ENCODE measurements at regions not wholly inside any gene's neighbourhood (a gene's known extent, or its start where the extent isn't known, plus 50 kb on each side); places are given as distances from the start of the nearest gene placed in this dataset.

- TF ChIP-seq JUND (IDR thresholded peaks at IDR 0.05; ENCODE audit: low read depth, low read length) (no peak), PKNOX1 (IDR thresholded peaks at IDR 0.05) (no peak), ZZZ3 (IDR thresholded peaks at IDR 0.05; ENCODE audit: control insufficient read depth, insufficient read length, low read depth) (no peak), TCF3 (IDR thresholded peaks at IDR 0.05; ENCODE audit: borderline replicate concordance, insufficient read depth, low read depth, low read length) (no peak), ATF3 (IDR thresholded peaks at IDR 0.05; ENCODE audit: borderline replicate concordance, extremely low read depth, low read depth, low read length) (no peak), MEF2A (IDR thresholded peaks at IDR 0.05; ENCODE audit: insufficient read depth, low read depth, low read length) (no peak), CHD1 (IDR thresholded peaks at IDR 0.05; ENCODE audit: low read depth, low read length) (0 out of 2 replicates have a peak, but pooled peaks have one; percentile 21), ATF7 (IDR thresholded peaks at IDR 0.05; ENCODE audit: low read depth) (no peak), RBBP5 (conservative IDR thresholded peaks at IDR 0.05) (no peak), MTA3 (IDR thresholded peaks at IDR 0.05; ENCODE audit: borderline replicate concordance, low read length) (no peak), ZBED1 (IDR thresholded peaks at IDR 0.05; ENCODE audit: borderline replicate concordance) (no peak), HDGF (IDR thresholded peaks at IDR 0.05) (no peak), BHLHE40 (IDR thresholded peaks at IDR 0.05; ENCODE audit: borderline replicate concordance in 1 of 2, low read depth in 2 of 2, low read length in 1 of 2) (peak; percentile 71 to 79), SMARCA5 (IDR thresholded peaks at IDR 0.05) (no peak), CHD2 (IDR thresholded peaks at IDR 0.05; ENCODE audit: borderline replicate concordance, low read depth, low read length) (no peak), STAT3 (IDR thresholded peaks at IDR 0.05; ENCODE audit: low read depth, low read length) (no peak), IRF4 (IDR thresholded peaks at IDR 0.05; ENCODE audit: low read depth, low read length) (no peak), POLR2AphosphoS2 (IDR thresholded peaks at IDR 0.05; ENCODE audit: low read depth, low read length) (no peak), ASH2L (IDR thresholded peaks at IDR 0.05; ENCODE audit: borderline replicate concordance, low read depth) (no peak)
- TF ChIP-seq, protein P1, sequence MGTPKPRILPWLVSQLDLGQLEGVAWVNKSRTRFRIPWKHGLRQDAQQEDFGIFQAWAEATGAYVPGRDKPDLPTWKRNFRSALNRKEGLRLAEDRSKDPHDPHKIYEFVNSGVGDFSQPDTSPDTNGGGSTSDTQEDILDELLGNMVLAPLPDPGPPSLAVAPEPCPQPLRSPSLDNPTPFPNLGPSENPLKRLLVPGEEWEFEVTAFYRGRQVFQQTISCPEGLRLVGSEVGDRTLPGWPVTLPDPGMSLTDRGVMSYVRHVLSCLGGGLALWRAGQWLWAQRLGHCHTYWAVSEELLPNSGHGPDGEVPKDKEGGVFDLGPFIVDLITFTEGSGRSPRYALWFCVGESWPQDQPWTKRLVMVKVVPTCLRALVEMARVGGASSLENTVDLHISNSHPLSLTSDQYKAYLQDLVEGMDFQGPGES (IDR thresholded peaks at IDR 0.05): no peak
- TF ChIP-seq, protein P2, sequence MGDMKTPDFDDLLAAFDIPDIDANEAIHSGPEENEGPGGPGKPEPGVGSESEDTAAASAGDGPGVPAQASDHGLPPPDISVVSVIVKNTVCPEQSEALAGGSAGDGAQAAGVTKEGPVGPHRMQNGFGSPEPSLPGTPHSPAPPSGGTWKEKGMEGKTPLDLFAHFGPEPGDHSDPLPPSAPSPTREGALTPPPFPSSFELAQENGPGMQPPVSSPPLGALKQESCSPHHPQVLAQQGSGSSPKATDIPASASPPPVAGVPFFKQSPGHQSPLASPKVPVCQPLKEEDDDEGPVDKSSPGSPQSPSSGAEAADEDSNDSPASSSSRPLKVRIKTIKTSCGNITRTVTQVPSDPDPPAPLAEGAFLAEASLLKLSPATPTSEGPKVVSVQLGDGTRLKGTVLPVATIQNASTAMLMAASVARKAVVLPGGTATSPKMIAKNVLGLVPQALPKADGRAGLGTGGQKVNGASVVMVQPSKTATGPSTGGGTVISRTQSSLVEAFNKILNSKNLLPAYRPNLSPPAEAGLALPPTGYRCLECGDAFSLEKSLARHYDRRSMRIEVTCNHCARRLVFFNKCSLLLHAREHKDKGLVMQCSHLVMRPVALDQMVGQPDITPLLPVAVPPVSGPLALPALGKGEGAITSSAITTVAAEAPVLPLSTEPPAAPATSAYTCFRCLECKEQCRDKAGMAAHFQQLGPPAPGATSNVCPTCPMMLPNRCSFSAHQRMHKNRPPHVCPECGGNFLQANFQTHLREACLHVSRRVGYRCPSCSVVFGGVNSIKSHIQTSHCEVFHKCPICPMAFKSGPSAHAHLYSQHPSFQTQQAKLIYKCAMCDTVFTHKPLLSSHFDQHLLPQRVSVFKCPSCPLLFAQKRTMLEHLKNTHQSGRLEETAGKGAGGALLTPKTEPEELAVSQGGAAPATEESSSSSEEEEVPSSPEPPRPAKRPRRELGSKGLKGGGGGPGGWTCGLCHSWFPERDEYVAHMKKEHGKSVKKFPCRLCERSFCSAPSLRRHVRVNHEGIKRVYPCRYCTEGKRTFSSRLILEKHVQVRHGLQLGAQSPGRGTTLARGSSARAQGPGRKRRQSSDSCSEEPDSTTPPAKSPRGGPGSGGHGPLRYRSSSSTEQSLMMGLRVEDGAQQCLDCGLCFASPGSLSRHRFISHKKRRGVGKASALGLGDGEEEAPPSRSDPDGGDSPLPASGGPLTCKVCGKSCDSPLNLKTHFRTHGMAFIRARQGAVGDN (IDR thresholded peaks at IDR 0.05): peak; percentile 53; the same call in 1 of the 2 replicates
- TF ChIP-seq, protein P3, sequence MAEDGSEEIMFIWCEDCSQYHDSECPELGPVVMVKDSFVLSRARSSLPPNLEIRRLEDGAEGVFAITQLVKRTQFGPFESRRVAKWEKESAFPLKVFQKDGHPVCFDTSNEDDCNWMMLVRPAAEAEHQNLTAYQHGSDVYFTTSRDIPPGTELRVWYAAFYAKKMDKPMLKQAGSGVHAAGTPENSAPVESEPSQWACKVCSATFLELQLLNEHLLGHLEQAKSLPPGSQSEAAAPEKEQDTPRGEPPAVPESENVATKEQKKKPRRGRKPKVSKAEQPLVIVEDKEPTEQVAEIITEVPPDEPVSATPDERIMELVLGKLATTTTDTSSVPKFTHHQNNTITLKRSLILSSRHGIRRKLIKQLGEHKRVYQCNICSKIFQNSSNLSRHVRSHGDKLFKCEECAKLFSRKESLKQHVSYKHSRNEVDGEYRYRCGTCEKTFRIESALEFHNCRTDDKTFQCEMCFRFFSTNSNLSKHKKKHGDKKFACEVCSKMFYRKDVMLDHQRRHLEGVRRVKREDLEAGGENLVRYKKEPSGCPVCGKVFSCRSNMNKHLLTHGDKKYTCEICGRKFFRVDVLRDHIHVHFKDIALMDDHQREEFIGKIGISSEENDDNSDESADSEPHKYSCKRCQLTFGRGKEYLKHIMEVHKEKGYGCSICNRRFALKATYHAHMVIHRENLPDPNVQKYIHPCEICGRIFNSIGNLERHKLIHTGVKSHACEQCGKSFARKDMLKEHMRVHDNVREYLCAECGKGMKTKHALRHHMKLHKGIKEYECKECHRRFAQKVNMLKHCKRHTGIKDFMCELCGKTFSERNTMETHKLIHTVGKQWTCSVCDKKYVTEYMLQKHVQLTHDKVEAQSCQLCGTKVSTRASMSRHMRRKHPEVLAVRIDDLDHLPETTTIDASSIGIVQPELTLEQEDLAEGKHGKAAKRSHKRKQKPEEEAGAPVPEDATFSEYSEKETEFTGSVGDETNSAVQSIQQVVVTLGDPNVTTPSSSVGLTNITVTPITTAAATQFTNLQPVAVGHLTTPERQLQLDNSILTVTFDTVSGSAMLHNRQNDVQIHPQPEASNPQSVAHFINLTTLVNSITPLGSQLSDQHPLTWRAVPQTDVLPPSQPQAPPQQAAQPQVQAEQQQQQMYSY (CRISPR knock-in tag; IDR thresholded peaks at IDR 0.05): 0 out of 2 replicates have a peak, but pooled peaks have one; percentile 30
Measured at GRCh38 chr14:22487941-22488340, 101.1 kb downstream of the DAD1 start (continued).
